Activated CD4-positive, alpha-beta T cell treated with anti-CD3 and anti-CD28 coated beads, Interleukin-2, amount 50 U/mL, for 16 hours (primary cell): ENCODE measurements at regions not wholly inside any gene's neighbourhood (a gene's known extent, or its start where the extent isn't known, plus 50 kb on each side); places are given as distances from the start of the nearest gene placed in this dataset.

Experiments used
- DNase-seq: peaks from one replicate; pipeline ENCODE4 v3.0.0-alpha.2; 2020

- no peak for DNase-seq
Observed at GRCh38 chr6:15993716-15994228, 135.1 kb upstream of the MYLIP start.

DNA sequence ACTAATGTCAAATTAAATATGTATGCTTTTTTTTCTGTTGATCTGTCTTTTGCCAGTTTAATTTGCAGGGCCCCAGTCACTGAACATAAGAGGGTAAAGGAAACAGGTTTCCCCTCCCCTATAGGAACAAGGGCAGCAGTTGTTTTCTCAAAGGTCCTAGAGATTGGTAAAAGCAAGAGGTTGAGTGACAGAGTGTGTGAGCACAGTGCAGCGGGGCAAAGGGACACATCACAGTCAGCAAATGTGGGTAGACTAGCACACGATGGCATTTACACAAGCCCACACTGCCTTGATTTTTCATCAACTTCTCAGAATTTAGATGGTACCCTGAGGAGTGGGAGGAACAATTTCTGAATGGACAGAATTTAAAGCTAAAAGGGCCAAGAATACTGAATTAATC, 138.7 kb upstream of the MYLIP start:
- DNase-seq: no peak

- DNase-seq: no peak
Observed at GRCh38 chr6:15989397-15989796, 139.5 kb upstream of the MYLIP start.

DNA sequence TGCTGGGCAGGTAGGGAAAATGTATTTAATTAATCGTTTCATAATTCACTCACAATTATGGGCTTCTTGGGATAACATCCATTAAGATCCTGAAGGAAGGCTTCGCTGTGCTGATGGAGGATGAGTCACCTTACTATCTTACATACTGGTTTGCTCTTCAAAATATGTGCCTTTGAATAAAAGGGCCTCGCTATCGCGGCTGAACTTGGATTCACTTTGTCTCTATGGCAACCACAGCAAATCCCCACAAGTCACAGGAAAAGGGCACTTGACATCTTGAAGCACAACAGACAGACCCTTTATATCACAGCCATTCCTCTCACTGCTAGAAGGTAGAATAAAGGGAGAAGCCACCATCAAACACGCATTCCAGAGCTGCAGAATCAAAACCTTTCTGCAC, 141.3 kb upstream of the MYLIP start:
- DNase-seq: no peak

GRCh38 chr6:15986027-15986629, 142.8 kb upstream of the MYLIP start:
- no peak for DNase-seq

- DNase-seq: no peak
Observed at GRCh38 chr6:15985379-15985959, 143.4 kb upstream of the MYLIP start.

DNA sequence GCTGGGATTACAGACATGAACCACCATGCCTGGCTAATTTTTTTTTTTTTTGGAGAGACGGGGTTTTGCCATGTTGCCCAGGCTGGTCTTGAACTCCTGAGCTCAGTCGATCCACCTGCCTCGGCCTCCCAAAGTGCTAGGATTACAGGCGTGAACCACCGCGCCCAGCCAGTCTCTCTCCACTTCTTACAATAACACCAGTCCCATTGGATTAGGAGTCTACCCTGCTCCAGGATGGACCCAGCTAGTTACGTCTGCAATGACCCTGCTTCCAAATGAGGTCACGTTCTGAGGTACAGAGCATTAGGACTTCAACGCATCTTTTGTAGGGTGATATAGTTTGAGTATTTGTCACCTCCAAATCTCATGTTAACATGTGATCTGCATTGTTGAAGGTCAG, 146.9 kb upstream of the MYLIP start:
- no peak for DNase-seq

- DNase-seq: no peak
Observed at GRCh38 chr6:15980801-15981200, 148.1 kb upstream of the MYLIP start.

- DNase-seq: no peak
Observed at GRCh38 chr6:15978426-15978825, 150.5 kb upstream of the MYLIP start.

GRCh38 chr6:15977050-15977449, 151.8 kb upstream of the MYLIP start:
- DNase-seq: no peak

- no peak for DNase-seq
Observed at GRCh38 chr6:15974817-15975216, 154.1 kb upstream of the MYLIP start.

GRCh38 chr6:15970517-15970916, 158.4 kb upstream of the MYLIP start:
- no peak for DNase-seq

DNA sequence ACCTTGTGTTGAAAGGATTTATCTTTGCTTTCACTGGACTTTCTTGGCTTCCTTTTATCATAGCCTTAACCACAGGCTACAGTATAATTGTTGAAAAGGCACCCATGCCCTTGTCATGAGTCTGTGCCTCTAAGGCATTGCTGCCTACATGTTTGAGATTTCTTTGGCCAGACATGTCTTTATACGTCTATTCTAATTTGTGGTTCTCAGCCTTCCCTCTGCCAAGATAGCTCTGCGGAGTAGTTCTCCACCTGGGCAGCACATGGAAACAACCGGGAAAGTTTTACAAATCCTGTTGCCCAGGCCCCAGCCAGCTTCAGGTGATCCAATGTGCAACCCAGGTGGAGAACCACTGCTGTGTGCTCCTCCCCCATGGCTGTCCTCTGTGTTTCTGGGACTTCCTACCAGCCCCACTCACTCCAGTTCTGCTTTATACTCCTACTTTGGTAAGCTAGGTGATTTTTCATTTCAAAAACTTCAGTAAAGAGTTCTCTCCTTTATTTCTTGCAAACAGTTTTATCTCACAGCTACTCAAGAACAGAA, 159.6 kb upstream of the MYLIP start:
- DNase-seq: no peak

- no peak for DNase-seq
Observed at GRCh38 chr6:15968519-15968918, 160.4 kb upstream of the MYLIP start.

GRCh38 chr6:15966000-15966520, 162.8 kb upstream of the MYLIP start:
- no peak for DNase-seq

- DNase-seq: peak; percentile 86
Observed at GRCh38 chr6:15962449-15962764, 166.5 kb upstream of the MYLIP start.

DNA sequence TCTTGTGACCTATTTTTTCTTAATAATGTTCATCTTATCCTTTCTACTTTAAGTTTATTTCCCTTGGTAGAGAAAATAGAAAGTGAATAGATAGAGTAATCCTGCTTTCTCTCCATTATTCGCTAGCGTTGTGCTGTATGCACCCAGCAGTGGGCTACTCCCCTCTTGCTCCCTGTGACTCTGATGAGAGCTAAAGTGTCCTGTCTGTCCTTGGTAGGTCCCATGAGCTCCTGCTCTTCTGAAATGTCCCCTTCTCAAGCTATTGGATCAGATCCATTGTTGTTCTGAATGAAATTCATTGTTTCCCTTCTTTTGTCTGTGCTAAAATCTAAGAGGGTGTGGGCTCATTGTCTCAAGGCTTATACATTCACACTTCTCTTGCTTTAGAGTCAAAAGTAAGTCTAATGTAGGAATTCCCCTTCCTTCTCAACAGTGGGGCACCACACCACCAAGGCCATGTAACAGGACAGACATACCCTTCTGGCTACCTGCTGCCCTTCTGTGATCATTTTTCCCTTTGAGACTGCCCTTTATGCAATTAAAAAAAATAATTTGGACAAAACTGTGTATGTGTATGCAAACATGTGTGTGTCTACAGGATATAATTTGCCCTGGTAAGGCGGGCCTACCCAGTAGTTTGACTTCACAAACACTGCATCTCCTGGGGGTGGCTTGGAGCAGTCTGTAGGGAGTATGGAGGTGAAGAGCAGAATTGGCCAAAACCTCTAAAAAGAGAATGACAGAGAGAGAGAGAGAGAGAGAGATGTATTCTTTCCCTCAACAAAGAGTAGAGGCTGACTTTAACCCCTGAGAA, 167.0 kb upstream of the MYLIP start:
- DNase-seq: peak; percentile 20

- DNase-seq: no peak
Observed at GRCh38 chr6:15960740-15961634, 167.9 kb upstream of the MYLIP start.

GRCh38 chr6:15957655-15958169, 171.2 kb upstream of the MYLIP start:
- DNase-seq: no peak

- no peak for DNase-seq
Observed at GRCh38 chr6:15956205-15957106, 172.4 kb upstream of the MYLIP start.

DNA sequence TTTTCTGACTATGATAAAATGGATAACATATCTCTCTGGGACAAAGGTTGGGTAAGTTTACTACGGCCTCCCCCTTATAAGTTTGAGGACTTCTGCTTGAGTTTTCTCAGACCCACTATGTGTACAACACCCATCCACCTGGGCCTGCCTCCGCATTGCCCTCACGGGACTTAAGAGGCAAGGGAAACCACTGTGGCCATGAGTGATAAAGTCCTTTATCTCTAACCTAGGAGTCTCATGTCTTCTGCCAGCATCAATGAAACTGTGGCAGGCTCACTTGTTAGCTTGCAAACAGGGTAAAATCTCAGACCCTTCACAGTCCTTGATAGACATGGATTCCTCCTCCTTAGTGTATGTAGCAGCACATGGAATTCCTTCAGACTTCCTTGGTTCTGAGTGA, 173.4 kb upstream of the MYLIP start:
- DNase-seq: no peak
